Choroid plexus epithelial cell (primary cell): ENCODE measurements at regions not wholly inside any gene's neighbourhood (a gene's known extent, or its start where the extent isn't known, plus 50 kb on each side); places are given as distances from the start of the nearest gene placed in this dataset.
A peak's percentile ranks its signal among the peaks of the same experiment; 100 is the strongest.
"Not testable (repeated sequence)": the region's sequence is repeated elsewhere in the genome, so short reads cannot be mapped to it uniquely, and the experiment has no call there.

ENCODE experiments used
- DNase-seq: peaks from one replicate; pipeline ENCODE4 v3.0.0-alpha.2; 2010; ENCODE audit warnings: low read depth
- H3K4me3 ChIP-seq: 2 replicates; pipeline ENCODE4 v1.5.1; 2011; ENCODE audit warnings: low read depth, mild to moderate bottlenecking, control low read depth, low read length, moderate library complexity
- CTCF ChIP-seq: conservative IDR thresholded peaks from 2 replicates; pipeline ENCODE4 v1.5.1; 2011; ENCODE audit warnings: low read depth, mild to moderate bottlenecking, control low read depth, inconsistent platforms, low read length, moderate library complexity

GRCh38 chr20:54995011-54995410, 519.6 kb downstream of the DOK5 start:
- no peak for TF ChIP-seq CTCF
- DNase-seq = no peak
- H3K4me3 ChIP-seq = no peak overlapping the region

- no peak for DNase-seq
- TF ChIP-seq CTCF = no peak
- H3K4me3 ChIP-seq = no peak overlapping the region
These were observed 509.7 kb downstream of the DOK5 start for GRCh38 chr20:54985091-54985490.

GRCh38 chr20:54984104-54984448, 508.7 kb downstream of the DOK5 start:
- H3K4me3 ChIP-seq = no peak overlapping the region
- DNase-seq = no peak
- TF ChIP-seq CTCF = no peak

- DNase-seq, H3K4me3 ChIP-seq: not testable (repeated sequence)
These were observed 508.2 kb downstream of the DOK5 start for GRCh38 chr20:54983394-54984103.

GRCh38 chr20:54981175-54981574, 505.8 kb downstream of the DOK5 start:
- no peak for TF ChIP-seq CTCF
- no peak for DNase-seq

GRCh38 chr20:54980103-54980960, 504.9 kb downstream of the DOK5 start:
- peak; percentile 0 for DNase-seq
- TF ChIP-seq CTCF = no peak
- H3K4me3 ChIP-seq = no peak overlapping the region

More at GRCh38 chr20:54981175-54981574, 505.8 kb downstream of the DOK5 start:
- H3K4me3 ChIP-seq = no peak overlapping the region

GRCh38 chr20:54950304-54950703, 474.9 kb downstream of the DOK5 start:
- H3K4me3 ChIP-seq = no peak overlapping the region
- no peak for DNase-seq
- TF ChIP-seq CTCF = no peak
